GM18870 (cell line): ENCODE measurements at regions not wholly inside any gene's neighbourhood (a gene's known extent, or its start where the extent isn't known, plus 50 kb on each side); places are given as distances from the start of the nearest gene placed in this dataset.

Source experiments
- ATAC-seq: cut with Tn5 transposase; IDR thresholded peaks from one replicate; pipeline ENCODE4 v1.9.1; 2021; ENCODE audit warnings: moderate library complexity; ENCODE audit not compliant: unreplicated experiment

DNA sequence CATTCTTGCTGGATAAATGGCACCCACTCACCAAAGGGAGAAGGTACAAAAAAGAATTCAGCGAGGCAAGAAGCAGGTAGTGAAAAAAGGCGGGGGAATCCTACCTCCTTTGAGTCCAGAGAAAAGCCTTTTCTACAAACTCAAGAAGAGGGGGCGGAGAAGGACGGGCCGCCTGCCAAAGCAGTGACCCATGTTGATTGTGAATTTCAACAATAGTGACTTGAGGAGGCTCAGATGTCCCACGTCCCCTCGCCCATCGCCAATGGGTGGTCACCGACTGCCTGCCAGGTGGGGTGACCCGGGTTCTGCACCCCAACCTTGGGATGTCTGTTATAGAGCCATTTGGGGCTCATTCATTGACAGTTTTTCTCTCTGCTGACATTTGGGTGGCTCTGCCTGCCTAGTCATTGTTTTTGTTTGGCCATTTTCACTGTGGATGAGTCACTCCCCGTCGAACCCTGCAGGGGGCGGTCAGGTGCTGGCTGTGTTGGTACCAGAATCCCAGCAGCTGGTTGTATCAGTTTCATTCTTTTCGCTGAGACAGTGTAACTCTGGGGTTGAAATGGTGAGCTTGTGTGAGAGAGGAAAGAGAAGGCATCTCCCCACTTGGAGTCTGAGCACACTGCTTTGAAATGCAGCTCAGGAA is 163.4 kb upstream of the NCAM1 start:
- ATAC-seq: no peak

DNA sequence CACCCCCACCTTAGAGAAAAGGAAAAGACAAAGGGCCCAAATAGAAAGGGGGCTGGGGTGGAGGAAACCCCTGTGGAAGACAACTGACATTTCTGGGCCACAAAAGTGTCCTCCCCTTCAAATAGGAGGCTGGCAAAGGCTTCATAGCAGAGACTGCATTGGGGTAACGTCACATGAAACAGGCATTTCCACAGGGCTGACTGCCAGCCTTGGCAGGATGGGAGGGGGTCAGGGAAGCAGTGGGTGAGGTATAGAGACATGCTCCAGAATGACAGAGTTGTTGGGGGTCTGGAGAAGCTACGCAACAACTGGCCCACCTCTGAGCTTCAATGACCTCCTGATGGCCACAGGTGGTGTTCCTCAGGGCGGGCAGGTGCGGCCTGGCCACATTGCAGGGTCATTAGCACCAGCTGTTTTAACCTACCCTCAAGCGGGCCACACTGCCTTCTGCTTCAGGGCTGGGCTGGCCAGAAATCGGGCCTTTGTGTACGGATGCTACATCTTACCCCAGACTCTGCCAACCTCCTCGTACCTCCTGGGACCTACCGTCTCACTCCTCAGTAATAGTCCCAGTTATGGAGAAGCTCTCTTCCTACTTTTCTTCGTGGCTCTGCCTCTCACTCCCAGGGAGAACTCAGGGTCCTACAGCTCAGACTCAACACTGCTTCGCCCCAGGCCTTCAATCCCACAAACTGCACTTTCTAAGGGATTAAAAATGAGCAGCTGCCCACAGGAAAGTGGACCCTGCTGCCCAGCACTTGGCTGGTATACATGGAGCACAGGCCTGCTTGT is 160.0 kb upstream of the NCAM1 start:
- ATAC-seq: no peak

DNA sequence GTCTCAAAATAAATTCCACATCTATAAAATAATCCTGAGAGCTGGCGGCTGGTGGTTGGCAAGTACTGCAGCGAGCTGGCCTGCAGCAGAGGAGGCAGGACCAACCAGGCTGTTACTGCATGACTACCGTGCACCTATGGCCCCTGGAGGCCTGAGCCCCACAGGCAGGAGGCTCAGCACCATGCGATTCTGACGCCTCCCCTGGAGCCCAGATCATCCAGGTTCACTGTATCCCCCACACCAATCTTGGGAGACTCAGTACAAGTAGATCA is 159.5 kb upstream of the NCAM1 start:
- ATAC-seq: no peak

DNA sequence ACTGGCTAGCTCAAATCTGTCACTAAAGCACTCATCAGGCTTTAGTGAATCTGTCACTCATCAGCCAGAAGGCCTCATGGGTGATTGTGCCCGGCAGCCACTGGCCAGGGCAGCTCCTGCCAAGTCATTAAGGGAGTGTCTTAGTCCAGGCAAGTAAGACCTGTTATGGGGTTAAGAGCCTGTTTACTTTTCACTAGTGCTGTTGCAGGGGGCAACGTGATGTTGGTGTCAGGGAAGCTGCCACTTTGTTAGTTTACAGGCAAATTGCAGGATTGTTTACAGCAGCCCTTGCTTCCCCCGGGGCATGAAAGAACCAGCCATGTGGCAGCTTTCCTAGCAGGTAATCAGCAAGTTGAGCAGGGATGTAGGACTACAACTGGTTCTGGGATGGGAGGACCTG is 155.6 kb upstream of the NCAM1 start:
- no peak for ATAC-seq

DNA sequence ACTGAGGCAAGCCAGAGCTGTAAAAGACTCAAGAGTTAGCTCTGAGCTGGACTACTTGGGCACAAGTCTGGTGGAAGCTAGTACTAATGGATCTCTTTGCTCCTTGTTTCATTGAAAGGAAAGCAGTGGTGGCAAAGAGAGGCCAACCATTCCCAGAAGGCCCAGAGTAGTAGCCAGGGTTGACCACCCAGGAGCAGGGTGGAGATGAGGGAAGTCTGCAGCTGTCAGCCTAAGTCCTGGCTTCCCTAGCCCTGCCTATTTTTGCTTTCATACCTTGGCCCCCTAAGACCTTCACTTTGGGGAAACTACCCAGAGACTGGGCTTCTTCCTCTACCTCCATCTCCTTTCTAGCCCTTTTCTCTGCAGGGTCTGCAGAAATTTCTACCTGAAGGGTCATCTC is 155.0 kb upstream of the NCAM1 start:
- ATAC-seq: no peak

DNA sequence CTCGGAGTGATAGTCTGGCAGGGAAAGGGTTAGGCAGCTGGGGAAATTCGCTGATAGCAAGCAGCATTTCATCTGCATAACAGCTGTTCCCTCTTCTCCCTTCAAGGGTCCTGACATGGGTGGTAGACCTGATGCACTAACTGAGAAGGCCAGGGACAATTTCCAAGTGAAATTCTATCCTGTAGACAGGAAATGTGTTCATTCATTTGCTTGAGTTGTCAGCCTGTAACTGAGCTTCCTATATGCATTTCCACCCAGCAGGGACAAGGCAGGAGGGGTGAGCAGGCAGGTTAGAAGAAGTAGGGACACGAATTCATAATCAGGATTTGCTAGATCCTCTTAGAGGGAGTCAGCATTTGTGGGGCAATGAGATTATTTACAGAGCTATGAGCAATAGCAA is 154.3 kb upstream of the NCAM1 start:
- no peak for ATAC-seq

DNA sequence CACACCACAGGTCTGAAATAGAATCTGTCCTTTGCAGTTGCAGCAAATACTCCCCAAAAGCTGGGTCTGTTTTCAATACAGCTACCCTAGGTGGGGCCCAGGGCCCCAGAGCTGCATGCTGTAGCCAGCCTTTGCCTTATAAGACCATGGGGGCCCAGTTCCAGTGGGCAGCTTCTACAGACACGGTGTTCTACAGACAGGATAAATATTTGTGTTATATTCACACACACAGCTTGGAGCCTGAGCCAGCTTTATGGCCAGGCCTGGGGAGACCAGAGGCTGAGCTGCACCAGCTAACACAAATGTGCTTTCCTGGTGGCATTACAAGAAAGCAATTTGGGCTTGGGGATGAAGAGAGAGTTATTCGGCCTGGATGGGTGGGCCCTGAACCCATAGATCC is 151.8 kb upstream of the NCAM1 start:
- ATAC-seq: no peak

DNA sequence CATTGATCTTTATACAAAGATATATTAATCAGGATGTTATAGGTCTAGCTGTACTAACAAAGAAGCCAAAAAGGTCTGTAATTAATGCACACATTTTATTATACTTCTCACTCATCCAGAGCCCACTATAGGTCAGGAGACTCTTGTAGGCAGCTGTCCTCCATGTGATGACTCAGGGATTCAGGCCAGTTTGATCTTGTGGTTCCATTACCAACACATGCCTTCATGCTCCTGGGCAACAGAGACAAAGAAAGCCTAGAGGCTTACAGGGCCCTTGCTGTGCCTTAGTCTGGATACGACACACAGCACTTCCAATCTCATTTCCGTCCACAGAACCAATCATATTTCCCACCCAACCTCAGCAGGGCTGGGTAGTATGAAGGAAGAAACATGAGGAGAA is 150.3 kb upstream of the NCAM1 start:
- no peak for ATAC-seq

DNA sequence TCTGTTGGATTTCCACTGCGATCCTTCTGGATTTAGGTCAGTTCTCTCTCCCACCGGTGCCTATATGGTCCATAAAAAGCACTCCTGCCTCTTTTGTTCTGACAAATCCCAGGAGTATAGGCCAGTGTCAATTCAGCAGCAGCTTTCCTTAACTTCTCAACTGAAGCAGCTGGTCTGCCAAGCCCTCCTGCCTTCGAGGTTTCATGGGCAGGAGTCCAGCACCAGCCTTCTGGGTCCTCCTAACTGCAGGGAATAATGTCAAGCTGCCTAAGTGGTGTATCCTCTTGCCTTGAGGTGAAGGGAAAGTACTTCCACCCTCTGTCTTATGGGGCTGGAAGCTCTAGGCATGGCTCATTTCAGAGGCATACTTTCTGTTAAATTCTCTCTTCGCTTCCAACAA is 149.4 kb upstream of the NCAM1 start:
- ATAC-seq: no peak

DNA sequence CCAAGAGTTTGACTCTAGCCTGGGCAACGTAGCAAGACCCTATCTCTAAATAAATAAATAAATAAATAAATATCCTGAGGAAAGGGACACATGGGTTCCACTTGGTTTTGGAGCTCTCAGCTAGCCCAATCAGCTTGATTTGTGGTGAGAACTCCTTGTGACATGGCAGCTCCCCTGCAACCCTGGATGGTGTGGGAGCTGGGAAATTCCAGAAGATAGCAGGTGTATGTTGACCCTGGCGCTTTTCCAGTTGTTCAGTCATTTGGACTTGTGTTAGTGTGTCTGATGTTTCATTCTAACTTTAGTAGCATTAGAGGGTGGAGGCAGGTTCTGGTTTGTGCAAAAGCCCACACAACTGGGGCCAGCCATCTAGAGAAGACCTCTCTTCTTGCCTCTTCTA is 148.5 kb upstream of the NCAM1 start:
- no peak for ATAC-seq

DNA sequence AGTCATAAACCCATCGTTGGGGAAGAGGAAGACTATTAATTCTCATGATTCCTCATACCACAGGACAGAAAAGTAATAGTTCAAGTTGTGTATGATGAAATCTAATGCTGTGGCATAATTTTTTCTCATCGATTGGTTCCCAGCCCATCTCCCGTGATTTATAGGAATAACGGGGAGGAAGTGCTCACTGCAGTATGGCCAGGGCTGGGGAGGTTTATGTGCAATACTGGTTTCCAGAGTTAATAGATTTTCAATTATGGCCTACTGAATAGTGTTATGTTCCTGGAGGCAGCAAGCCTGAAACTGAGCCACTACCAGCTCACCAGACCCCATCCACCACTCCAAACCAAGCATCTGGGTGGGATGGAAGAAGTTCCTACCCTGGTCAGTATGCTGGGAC is 147.1 kb upstream of the NCAM1 start:
- no peak for ATAC-seq

DNA sequence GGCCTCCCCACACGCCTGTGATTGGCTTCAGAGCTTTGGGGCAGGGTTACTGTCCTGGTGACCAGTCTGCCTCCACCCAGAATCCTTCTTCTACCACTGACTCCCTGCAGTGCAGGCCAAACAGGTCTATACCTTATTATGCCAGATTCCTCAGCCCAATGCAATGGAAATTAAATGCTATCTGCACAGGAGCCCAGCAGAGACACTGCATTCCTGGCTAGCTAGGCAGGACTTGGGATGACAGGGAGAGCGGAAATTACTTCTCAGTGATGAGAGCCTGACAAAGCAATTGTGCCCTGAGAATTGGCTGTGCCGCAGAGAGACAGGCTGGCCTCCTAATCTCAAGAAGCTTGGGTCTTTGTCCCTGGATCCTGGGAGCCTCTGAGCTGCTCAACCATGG is 143.8 kb upstream of the NCAM1 start:
- no peak for ATAC-seq

DNA sequence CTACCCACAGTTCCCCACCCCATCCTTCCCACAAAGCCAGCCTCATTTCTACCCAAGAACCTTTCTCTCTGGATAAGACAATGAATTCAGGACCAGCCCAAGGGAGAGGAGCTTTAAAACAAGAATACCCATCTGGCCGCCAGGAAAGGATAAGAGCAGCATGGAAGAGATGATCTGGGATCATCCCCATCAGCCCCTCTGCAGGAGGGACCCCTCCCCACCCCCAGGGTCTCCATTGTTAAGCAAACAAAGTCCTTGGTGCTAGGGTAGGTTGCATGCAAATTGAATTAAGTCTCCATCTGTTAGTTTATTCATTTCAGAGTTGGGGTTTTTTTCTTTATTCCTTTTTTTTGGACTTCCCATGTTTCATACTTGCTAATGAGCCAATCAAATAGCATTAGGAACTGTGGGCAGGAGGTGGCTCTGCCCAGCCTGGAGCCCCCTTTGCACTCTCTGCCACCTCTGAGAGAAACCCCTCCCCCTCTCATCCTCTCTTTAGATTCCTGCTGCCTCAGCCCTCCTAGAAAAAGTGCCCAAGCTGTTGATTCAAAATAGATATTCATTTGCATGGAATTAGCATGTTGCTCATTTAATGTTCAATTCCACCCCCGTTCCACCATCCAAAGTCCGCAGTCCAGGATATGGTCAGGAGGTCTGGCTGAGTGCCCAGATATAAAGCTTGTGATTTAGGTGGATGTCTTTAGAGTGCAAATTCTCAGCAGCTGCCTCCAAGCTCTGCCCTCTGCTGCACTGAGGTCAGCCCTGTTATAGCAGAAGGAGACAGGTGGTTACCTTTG is 138.5 kb upstream of the NCAM1 start:
- no peak for ATAC-seq

DNA sequence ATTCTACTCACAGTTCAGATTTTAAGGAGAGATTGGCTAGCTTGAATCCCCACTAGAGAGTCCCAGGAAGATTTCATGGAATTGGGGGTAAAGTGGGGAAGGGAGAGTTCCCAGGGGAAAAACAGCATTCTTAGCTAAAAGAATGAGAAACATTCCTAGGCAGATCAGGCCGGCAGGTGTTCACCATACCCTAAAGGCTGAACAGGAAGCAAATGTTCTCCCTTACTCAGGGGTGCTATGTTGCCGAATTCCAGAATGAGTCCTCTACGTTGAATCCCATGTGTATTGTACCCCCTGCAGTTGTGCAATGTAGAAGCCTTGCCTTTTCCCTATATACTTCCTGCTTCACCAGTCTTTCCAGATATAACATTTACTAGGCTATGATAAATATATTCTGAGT is 135.2 kb upstream of the NCAM1 start:
- no peak for ATAC-seq

DNA sequence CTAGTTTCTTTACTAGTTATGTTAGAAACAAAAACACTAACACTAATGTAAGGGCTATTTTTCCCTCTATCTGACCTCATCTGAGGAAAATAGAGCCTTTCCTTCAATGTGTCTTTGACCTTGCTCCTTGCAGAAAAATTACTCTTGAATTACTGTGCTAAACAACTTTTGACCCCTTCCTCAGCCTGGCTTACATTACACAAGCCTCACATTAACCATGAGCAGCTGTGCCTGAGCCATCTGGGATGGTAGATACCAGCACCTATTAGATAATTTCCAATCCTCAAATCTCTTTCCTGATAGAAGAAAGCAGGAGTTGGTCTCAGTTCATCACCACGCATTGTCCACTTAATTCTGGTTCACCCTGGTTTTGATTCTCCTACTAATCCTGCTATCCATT is 134.4 kb upstream of the NCAM1 start:
- no peak for ATAC-seq

DNA sequence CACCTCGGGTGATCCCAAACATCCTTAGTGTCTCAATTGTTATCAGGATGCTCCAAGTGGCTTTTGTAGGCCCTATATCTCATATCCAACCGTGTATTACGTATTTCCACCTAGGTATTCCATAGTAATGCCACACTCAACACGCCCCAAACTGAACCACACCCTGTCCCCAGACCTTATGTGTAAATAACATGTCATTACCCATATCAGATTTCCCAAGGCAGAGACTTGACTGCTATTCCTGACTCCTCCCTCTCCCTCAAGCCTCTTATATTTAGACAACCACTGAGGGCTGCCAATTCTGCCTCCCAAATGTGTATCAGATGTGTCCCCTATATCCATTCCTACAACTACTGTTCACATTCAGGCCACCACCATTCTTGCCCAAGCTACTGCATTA is 132.8 kb upstream of the NCAM1 start:
- ATAC-seq: no peak

DNA sequence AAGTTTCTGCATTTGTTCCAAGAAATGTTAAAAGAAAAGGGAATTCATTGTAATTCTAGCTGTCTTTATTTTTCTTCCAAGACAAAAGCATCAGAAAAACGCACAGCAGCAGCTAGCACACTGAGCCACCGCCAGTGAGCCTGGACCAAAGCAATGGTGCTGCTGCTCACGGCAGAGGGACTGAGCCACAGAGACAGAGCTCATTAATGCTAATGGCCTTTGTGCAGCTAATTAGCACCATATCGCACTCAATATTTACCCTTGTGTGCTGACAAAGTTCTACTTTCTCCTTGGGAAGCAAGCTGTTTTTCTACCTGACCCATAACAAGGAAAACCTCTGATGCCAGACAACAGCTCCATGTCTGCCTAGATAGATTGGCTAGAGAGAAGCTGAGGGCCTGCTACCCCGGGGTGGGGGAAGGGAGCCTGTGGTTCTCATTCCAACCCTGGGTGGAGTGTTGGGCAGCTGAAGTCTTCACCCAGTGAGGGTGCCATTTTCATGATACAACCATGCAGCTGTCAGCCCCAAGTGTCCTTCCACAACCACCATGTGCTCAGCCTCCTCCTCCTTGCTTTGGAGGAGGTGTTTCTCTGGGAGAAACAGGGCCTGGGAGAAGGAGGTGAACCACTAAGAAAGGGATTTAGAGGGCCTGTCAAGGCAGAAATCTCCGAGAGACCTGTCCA is 131.1 kb upstream of the NCAM1 start:
- ATAC-seq: no peak

DNA sequence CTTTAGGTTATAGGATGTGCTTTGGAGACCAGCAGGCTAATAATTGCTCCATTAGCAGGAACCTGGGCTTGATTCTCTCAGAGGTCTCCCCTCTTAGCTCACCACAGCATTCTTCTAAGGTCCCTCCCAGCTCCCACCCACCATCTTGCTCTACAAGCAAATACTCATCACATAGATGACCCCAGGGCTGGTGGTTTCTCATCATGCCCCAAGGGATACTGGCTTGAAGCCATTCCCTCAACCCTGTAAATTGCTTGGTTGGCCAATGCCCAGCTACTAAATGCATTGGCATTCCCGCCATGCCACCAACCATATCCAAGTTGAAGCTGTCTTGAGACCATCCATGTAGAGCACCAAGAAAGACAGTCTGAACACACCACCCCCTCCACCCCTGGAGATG is 130.2 kb upstream of the NCAM1 start:
- ATAC-seq: no peak

DNA sequence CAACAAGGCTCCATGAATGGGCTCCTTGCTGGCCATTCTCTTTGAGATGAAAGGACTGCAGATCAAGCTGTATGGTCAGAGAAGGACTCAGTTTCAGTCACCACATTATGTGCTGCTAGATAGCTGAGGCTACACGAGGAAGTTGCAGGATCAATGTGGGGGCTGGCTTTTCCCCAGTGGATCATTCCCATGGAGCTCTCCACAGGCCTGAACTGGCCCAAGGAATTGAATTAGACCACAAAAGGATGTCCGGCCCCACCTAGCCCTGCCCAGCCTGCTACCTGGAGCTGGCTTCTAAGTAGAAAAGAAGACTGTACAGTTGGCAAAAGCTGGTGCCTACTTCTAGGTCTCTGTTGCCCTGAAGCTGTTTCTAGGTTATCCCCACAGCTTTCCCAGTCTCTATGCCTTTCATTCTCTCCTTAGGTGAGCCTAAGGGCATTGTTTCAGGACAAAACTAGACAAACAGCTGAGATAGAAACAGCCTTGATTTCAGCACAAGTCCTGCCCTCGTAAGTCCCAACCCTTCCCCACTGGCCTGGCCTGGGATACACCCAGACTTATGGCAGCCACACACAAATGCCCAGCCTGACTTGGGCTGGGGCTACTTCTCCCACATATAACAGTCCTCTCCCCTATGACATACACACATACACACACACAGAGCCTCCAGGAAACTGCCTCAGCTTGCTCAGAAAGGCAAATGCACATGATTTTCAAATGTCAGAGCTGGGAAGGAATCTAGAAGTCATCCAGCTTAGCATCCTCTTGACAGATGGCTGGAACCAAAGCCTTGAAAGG is 129.1 kb upstream of the NCAM1 start:
- no peak for ATAC-seq

DNA sequence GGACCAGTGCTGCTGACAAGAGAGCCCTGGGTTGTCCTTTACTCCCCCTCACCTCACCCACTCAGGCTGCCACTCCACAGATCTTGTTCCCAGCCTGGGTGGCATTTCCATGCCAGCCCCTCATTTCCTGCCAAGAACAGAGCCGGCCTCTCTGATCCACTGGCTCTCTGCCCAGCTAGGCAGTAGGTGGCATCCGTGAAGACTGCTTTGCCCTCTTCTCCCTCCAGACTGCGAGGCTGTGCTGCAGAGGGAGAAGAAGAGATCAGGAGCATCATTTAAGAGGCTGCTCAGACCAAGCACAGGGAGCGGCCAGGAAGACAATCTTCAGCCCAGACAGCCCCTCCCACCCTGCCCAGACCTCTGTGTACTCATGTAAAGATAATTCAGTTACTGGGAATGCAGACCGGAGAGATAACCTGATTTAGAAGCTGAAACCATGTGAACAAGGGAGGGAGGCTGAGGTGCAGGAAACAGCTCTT is 126.9 kb upstream of the NCAM1 start:
- no peak for ATAC-seq
